Right kidney (tissue), 1 donor: ENCODE measurements at regions not wholly inside any gene's neighbourhood (a gene's known extent, or its start where the extent isn't known, plus 50 kb on each side); places are given as distances from the start of the nearest gene placed in this dataset.
"Not testable (repeated sequence)": the region's sequence is repeated elsewhere in the genome, so short reads cannot be mapped to it uniquely, and the experiment has no call there.

ENCODE experiments used
- DNase-seq: peaks from one replicate; pipeline ENCODE4 v3.0.0-alpha.2; 2016

GRCh38 chr2:224650815-224651439, 65.2 kb downstream of the CCDC195 start:
- DNase-seq, result peak; percentile 31

- not testable (repeated sequence) for DNase-seq
Measured at GRCh38 chr2:224647684-224648083, 62.5 kb upstream of the CUL3 start.

GRCh38 chr2:224646242-224646846, 61.2 kb upstream of the CUL3 start:
- DNase-seq, result no peak

GRCh38 chr2:224645722-224646121, 60.6 kb upstream of the CUL3 start:
- no peak for DNase-seq

GRCh38 chr2:224640679-224641078, 55.5 kb upstream of the CUL3 start:
- no peak for DNase-seq

GRCh38 chr2:224638301-224638823, 53.2 kb upstream of the CUL3 start:
- DNase-seq, result no peak
